ENCODE measurements at regions not wholly inside any gene's neighbourhood (a gene's known extent, or its start where the extent isn't known, plus 50 kb on each side); places are given as distances from the start of the nearest gene placed in this dataset.

- no peak for TF ChIP-seq ZNF761 (CRISPR knock-in tag; conservative IDR thresholded peaks at IDR 0.05)
- no peak for TF ChIP-seq ZKSCAN5 (CRISPR knock-in tag; IDR thresholded peaks at IDR 0.05)
- no peak for TF ChIP-seq ZNF460 (CRISPR knock-in tag; IDR thresholded peaks at IDR 0.05; ENCODE audit: borderline replicate concordance)
- no peak for TF ChIP-seq KAT8 (CRISPR knock-in tag; IDR thresholded peaks at IDR 0.05)
- TF ChIP-seq, protein P1, sequence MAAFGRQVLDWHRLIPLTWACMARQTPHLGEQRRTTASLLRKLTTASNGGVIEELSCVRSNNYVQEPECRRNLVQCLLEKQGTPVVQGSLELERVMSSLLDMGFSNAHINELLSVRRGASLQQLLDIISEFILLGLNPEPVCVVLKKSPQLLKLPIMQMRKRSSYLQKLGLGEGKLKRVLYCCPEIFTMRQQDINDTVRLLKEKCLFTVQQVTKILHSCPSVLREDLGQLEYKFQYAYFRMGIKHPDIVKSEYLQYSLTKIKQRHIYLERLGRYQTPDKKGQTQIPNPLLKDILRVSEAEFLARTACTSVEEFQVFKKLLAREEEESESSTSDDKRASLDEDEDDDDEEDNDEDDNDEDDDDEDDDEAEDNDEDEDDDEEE (CRISPR knock-in tag; IDR thresholded peaks at IDR 0.05): no peak
- TF ChIP-seq, protein P2, sequence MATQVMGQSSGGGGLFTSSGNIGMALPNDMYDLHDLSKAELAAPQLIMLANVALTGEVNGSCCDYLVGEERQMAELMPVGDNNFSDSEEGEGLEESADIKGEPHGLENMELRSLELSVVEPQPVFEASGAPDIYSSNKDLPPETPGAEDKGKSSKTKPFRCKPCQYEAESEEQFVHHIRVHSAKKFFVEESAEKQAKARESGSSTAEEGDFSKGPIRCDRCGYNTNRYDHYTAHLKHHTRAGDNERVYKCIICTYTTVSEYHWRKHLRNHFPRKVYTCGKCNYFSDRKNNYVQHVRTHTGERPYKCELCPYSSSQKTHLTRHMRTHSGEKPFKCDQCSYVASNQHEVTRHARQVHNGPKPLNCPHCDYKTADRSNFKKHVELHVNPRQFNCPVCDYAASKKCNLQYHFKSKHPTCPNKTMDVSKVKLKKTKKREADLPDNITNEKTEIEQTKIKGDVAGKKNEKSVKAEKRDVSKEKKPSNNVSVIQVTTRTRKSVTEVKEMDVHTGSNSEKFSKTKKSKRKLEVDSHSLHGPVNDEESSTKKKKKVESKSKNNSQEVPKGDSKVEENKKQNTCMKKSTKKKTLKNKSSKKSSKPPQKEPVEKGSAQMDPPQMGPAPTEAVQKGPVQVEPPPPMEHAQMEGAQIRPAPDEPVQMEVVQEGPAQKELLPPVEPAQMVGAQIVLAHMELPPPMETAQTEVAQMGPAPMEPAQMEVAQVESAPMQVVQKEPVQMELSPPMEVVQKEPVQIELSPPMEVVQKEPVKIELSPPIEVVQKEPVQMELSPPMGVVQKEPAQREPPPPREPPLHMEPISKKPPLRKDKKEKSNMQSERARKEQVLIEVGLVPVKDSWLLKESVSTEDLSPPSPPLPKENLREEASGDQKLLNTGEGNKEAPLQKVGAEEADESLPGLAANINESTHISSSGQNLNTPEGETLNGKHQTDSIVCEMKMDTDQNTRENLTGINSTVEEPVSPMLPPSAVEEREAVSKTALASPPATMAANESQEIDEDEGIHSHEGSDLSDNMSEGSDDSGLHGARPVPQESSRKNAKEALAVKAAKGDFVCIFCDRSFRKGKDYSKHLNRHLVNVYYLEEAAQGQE (IDR thresholded peaks at IDR 0.05; ENCODE audit: borderline replicate concordance in 1 of 2, low read depth in 1 of 2, low read length in 2 of 2): no peak
- no peak for TF ChIP-seq ZNF777 (CRISPR knock-in tag; IDR thresholded peaks at IDR 0.05)
- no peak for TF ChIP-seq ZNF558 (CRISPR knock-in tag; IDR thresholded peaks at IDR 0.05; ENCODE audit: borderline replicate concordance)
- TF ChIP-seq KDM5B (CRISPR knock-in tag; IDR thresholded peaks at IDR 0.05; ENCODE audit: borderline replicate concordance): no peak
Observed at GRCh38 chr20:7022597-7022996, 255.1 kb downstream of the BMP2 start (continued).

GRCh38 chr20:7025635-7026034 lies 258.1 kb downstream of the BMP2 start:
- no peak overlapping the region for H3K27ac ChIP-seq (ENCODE audit: extremely low read length, insufficient read depth, low read length)
- peaks cover 85% of the 10 kb centered on the region for H3K9me3 ChIP-seq (ENCODE audit: low read length)
- no peaks in the 10 kb centered on the region for H3K27me3 ChIP-seq (ENCODE audit: control insufficient read depth in 1 of 2, insufficient read depth in 2 of 2, low read length in 2 of 2)
- no peaks in the 10 kb centered on the region for H3K79me2 ChIP-seq (ENCODE audit: insufficient read depth, low read length)
- no peak overlapping the region for H3K9ac ChIP-seq (ENCODE audit: insufficient read depth, low read depth, low read length)
- no peak overlapping the region for H2AFZ ChIP-seq (ENCODE audit: low read length)
- BruUV-seq (replicated peaks): no TSS peak
- ChIA-PET POLR2A (no interaction called here), CTCF (ENCODE audit: low intra/inter-chr PET ratio, low total read pairs) (no interaction called here)
- H4K20me1 ChIP-seq (ENCODE audit: insufficient read depth, low read length): no peaks in the 10 kb centered on the region
- H3K4me1 ChIP-seq (ENCODE audit: insufficient read depth, low read length): no peaks in the 10 kb centered on the region
- in situ Hi-C loops (cut with HindIII; ENCODE audit: extremely low pct_ligation_motif_present, low pct_unique_long_range_greater_than_20kb): no loop called here
- DNase-seq (ENCODE audit: low spot score) (no peak), FAIRE-seq (no peak), ATAC-seq (no peak)
- intact Hi-C loops (cut with micrococcal nuclease; ENCODE audit: unreplicated experiment): no loop called here
- 13% methylated on average over 4 of the region's 4 CpGs for WGBS (ENCODE audit: low lambda C conversion rate)
- H3K36me3 ChIP-seq (replicated peaks in 1 of 2; ENCODE audit: control insufficient read depth in 1 of 2, insufficient read depth in 2 of 2, low read length in 2 of 2): no peaks in the 10 kb centered on the region
- H3K4me3 ChIP-seq (replicated peaks in 1 of 3; ENCODE audit: insufficient read depth in 1 of 3, low read depth in 2 of 3, low read length in 3 of 3): no peak overlapping the region
- H3K4me2 ChIP-seq (ENCODE audit: low read depth, low read length): no peak overlapping the region
- no peak for TF ChIP-seq ZNF143 (CRISPR knock-in tag; IDR thresholded peaks at IDR 0.05)
